ENCODE measurements at regions not wholly inside any gene's neighbourhood (a gene's known extent, or its start where the extent isn't known, plus 50 kb on each side); places are given as distances from the start of the nearest gene placed in this dataset.

DNA sequence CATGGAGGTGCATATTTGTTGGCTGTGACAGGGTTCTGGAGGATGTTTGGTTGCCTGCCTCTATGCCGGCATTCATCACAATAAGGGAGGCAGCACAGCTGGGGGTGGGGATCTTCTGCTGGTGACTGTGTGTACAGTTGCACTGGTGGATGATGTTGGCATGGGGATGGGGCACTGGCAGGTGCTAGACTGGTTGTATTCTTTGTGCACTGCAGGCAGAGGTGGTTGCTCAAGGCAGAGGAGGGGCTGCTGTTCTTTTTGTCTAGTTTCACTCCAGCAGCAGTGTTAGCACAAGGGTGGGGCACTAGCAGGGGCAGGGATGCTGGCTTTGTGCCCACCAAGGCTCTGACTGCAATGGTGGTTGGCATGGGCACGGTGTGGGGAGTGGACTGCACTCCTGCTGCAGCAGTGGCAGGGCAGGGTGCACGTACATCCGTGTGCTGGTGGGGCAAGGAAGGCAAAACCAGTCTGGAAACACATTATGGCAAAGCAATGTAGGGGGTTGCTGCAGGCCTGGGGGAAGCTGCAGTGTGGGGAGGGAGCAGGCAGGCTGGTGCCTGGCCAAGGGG, 69.3 kb downstream of the ISOC1 start:
- no peaks in the 10 kb centered on the region for H3K4me1 ChIP-seq (ENCODE audit: control insufficient read depth, extremely low read depth, insufficient read depth, low read length)
- dilution Hi-C loops (cut with MboI; ENCODE audit: extremely low pct_ligation_motif_present, low sequenced_read_pairs) (no loop called here), intact Hi-C loops (cut with micrococcal nuclease) (no loop called here)
- no peak overlapping the region for H3K4me2 ChIP-seq (ENCODE audit: insufficient read depth, low read length)
- H4K20me1 ChIP-seq (replicated peaks; ENCODE audit: control insufficient read depth, extremely low read depth, insufficient read depth, low read length), result no peaks in the 10 kb centered on the region
- BruUV-seq (replicated peaks), result no TSS peak
- ChIA-PET POLR2A (no interaction called here), CTCF (no interaction called here)
- H3K27me3 ChIP-seq (ENCODE audit: control insufficient read depth in 2 of 2, insufficient read depth in 2 of 2, low read length in 2 of 2), result no peaks in the 10 kb centered on the region
- H3K9me1 ChIP-seq (replicated peaks; ENCODE audit: control insufficient read depth, extremely low read depth, insufficient read depth, low read length), result no peaks in the 10 kb centered on the region
- no peak overlapping the region for H3K4me3 ChIP-seq (replicated peaks in 1 of 3; ENCODE audit: insufficient read depth in 1 of 3, low read depth in 1 of 3, low read length in 3 of 3)
- DNase-seq (ENCODE audit: low read depth, low spot score) (no peak), FAIRE-seq (no peak)
- H3K9ac ChIP-seq (replicated peaks; ENCODE audit: extremely low read depth, insufficient read depth, low read length), result no peak overlapping the region
- no peak overlapping the region for H3K27ac ChIP-seq (ENCODE audit: insufficient read depth, low read depth, low read length)
- H3K9me3 ChIP-seq (replicated peaks; ENCODE audit: control insufficient read depth, insufficient read depth, low read length), result no peaks in the 10 kb centered on the region
- H3K36me3 ChIP-seq (ENCODE audit: control insufficient read depth in 2 of 2, extremely low read depth in 1 of 2, insufficient read depth in 2 of 2, low read length in 2 of 2), result no peaks in the 10 kb centered on the region
- no peak overlapping the region for H2AFZ ChIP-seq (ENCODE audit: low read depth, low read length)
- H3K79me2 ChIP-seq (ENCODE audit: control insufficient read depth, insufficient read depth, low read length), result no peaks in the 10 kb centered on the region
- no peak for TF ChIP-seq EZH2 (IDR thresholded peaks at IDR 0.05; ENCODE audit: borderline replicate concordance, low read depth, low read length, severe bottlenecking)
- TF ChIP-seq JUN (IDR thresholded peaks at IDR 0.05; ENCODE audit: borderline replicate concordance, insufficient read depth, insufficient read length, low read depth), result no peak
- TF ChIP-seq FOS (IDR thresholded peaks at IDR 0.05; ENCODE audit: borderline replicate concordance, insufficient read depth, low read length), result no peak
- no peak for TF ChIP-seq POLR2AphosphoS5 (IDR thresholded peaks at IDR 0.05; ENCODE audit: insufficient read depth, low read depth, low read length)
- TF ChIP-seq, protein P1, sequence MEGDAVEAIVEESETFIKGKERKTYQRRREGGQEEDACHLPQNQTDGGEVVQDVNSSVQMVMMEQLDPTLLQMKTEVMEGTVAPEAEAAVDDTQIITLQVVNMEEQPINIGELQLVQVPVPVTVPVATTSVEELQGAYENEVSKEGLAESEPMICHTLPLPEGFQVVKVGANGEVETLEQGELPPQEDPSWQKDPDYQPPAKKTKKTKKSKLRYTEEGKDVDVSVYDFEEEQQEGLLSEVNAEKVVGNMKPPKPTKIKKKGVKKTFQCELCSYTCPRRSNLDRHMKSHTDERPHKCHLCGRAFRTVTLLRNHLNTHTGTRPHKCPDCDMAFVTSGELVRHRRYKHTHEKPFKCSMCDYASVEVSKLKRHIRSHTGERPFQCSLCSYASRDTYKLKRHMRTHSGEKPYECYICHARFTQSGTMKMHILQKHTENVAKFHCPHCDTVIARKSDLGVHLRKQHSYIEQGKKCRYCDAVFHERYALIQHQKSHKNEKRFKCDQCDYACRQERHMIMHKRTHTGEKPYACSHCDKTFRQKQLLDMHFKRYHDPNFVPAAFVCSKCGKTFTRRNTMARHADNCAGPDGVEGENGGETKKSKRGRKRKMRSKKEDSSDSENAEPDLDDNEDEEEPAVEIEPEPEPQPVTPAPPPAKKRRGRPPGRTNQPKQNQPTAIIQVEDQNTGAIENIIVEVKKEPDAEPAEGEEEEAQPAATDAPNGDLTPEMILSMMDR (IDR thresholded peaks at IDR 0.05; ENCODE audit: extremely low read depth in 1 of 2, insufficient read depth in 1 of 2, low read depth in 1 of 2, low read length in 2 of 2), result no peak
- TF ChIP-seq MYC (IDR thresholded peaks at IDR 0.05; ENCODE audit: low read depth, low read length), result no peak
- no peak for TF ChIP-seq GATA2 (IDR thresholded peaks at IDR 0.05; ENCODE audit: insufficient read depth, insufficient read length, low read depth, low read length)
- TF ChIP-seq, protein P2, sequence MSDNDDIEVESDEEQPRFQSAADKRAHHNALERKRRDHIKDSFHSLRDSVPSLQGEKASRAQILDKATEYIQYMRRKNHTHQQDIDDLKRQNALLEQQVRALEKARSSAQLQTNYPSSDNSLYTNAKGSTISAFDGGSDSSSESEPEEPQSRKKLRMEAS (IDR thresholded peaks at IDR 0.05; ENCODE audit: insufficient read depth, insufficient read length), result no peak
- no peak for TF ChIP-seq POLR2A (IDR thresholded peaks at IDR 0.05; ENCODE audit: low read depth, low read length)
